DND-41 (cell line): ENCODE measurements at regions not wholly inside any gene's neighbourhood (a gene's known extent, or its start where the extent isn't known, plus 50 kb on each side); places are given as distances from the start of the nearest gene placed in this dataset.

Source experiments
- CTCF ChIP-seq: IDR thresholded peaks from 2 replicates; pipeline ENCODE4 v1.5.1; 2012; ENCODE audit warnings: borderline replicate concordance, low read length, moderate library complexity, mild to moderate bottlenecking; ENCODE audit not compliant: poor library complexity, severe bottlenecking; ENCODE audit errors: extremely low read depth
- EZH2 ChIP-seq: IDR thresholded peaks from 3 replicates; pipeline ENCODE4 v1.6.1; 2012; ENCODE audit warnings: borderline replicate concordance, low read depth, mild to moderate bottlenecking, moderate library complexity, low read length, inconsistent platforms; ENCODE audit not compliant: severe bottlenecking

DNA sequence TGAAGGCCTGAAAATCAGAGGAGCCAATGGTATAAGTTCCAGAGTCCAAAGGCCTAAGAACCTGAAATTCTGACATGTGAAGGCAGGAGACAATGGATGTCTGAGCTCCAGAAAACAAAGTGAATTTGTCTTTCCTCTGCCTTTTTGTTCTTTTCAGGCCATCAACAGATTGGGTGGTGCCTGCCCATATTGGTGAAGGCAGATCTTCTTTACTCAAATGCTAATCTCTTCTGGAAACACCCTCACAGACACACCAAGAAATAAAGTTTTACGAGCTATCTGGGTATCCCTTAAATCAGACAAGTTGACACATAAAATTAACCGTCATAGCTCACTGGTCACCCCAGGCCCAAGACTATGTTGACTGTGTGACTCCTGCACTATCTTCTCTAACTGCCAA is 163.8 kb upstream of the NCKAP5 start:
- TF ChIP-seq CTCF = no peak
- TF ChIP-seq EZH2 = no peak
